ENCODE measurements at regions not wholly inside any gene's neighbourhood (a gene's known extent, or its start where the extent isn't known, plus 50 kb on each side); places are given as distances from the start of the nearest gene placed in this dataset.

GRCh38 chr6:121506761-121507754 lies 71.6 kb downstream of the GJA1 start:
- TF ChIP-seq POLR2A (IDR thresholded peaks at IDR 0.05; ENCODE audit: low read depth, low read length) (no peak), POLR2AphosphoS5 (IDR thresholded peaks at IDR 0.05; ENCODE audit: low read depth, low read length) (no peak), TAF1 (IDR thresholded peaks at IDR 0.05; ENCODE audit: borderline replicate concordance, low read depth, low read length) (no peak)
